NCI-H146 treated with DMSO at 0.1 percent for 48 hours (cell line): ENCODE measurements at regions not wholly inside any gene's neighbourhood (a gene's known extent, or its start where the extent isn't known, plus 50 kb on each side); places are given as distances from the start of the nearest gene placed in this dataset.

Experiments
- DNase-seq: peaks from one replicate; lab custom pipeline; 2025; ENCODE audit not compliant: unreplicated experiment; lab: John Stamatoyannopoulos, UW

GRCh38 chr5:28165096-28165495 is 1126.7 kb upstream of the CDH9 start:
- no peak for DNase-seq

- no peak for DNase-seq
These were observed 1126.2 kb upstream of the CDH9 start for GRCh38 chr5:28164568-28164967.

DNA sequence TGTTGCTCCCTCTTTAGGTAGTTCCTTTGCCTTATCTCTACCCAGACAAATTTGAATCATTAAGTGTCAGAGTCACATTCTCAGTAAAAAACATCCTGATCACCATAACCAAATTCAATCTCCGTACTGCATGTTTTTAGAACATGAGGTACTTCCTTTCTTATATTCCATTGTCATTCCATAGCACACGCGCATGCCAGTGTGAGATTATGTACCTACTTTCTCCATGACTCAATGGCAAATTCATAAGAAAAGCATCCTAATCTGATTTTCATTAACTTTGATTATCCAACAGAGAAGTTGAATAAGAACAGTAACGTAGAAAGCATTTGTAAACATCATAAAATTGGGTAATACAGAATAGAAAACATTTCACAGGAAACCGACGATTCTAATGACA is 1118.6 kb upstream of the CDH9 start:
- DNase-seq = no peak

DNA sequence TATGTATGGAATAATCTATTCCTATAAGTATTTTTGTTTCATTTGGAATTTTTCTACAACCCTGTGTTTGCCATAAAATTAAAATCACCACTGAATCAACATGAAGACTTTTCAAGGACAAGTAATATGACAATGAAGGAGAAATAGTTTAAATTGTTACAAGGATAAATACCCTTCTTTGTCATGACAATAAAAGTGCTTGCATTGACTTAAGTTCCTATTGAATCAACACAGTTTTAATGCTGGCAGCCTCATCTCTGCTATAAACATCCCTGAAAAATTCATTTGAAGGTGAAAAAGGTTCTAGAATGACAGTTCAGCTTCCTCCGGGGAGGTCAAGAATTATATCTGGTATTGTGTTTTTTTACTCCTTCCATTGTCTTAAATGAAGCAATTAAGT is 1105.1 kb upstream of the CDH9 start:
- no peak for DNase-seq

DNA sequence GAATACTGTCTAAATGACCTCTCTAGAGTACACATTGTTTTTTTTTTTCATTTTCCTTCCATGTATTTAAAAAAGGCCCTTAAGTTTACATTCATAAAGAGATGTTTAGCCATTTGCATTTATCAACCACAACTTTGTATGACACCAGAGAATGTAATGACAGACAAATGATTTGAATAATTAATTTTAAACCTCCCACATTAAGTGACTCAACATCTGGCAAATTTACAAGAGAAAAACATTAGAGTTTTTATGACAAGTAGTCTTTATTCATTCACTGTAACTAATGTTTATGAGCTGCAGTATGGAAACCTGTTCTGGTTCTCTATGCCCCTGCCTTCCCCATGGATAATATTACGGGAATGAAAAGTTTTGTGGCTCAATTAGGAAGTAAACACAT is 1093.8 kb upstream of the CDH9 start:
- DNase-seq = no peak

- no peak for DNase-seq
These were observed 1079.3 kb upstream of the CDH9 start for GRCh38 chr5:28117691-28118090.

- no peak for DNase-seq
These were observed 1078.9 kb upstream of the CDH9 start for GRCh38 chr5:28117273-28117672.

DNA sequence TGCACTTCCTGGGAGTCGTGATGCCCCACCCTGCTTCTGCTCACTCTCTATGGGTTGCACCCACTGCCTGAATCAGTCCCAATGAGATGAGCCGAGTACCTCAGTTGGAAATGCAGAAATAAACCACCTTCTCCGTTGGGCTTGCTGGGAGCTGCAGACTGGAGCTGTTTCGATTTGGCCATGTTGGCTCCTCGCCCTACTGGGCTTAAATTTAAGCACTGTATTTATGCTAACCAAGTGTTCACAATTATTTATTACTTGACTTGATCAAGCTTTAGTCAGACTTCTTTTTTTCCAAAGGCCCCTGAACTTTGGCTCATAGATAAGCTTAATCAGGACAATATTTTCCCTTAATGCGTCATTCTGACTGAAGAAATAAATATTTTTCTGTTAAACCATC is 1072.4 kb upstream of the CDH9 start:
- DNase-seq = no peak

DNA sequence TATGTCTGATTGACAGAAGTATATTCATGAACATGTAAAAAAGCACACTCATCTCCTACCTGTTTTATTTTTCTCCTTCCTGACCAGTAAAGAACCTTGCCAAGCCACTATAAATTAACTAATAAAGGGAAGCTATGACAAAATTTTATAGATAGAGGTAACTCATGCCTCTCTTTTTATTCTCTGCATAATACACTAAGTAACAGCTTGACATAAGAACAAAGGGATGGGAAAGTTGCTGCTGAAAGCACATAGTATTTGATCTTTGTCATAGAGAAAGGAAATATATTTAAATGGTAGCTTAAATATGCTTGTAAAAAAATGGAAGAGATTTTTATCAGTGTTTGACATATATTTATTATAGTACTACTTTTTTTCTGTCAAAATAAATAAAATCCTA is 1065.7 kb upstream of the CDH9 start:
- DNase-seq = no peak

GRCh38 chr5:28084069-28084468 is 1045.7 kb upstream of the CDH9 start:
- DNase-seq = no peak

- DNase-seq = no peak
These were observed 1044.2 kb upstream of the CDH9 start for GRCh38 chr5:28082610-28083009.

DNA sequence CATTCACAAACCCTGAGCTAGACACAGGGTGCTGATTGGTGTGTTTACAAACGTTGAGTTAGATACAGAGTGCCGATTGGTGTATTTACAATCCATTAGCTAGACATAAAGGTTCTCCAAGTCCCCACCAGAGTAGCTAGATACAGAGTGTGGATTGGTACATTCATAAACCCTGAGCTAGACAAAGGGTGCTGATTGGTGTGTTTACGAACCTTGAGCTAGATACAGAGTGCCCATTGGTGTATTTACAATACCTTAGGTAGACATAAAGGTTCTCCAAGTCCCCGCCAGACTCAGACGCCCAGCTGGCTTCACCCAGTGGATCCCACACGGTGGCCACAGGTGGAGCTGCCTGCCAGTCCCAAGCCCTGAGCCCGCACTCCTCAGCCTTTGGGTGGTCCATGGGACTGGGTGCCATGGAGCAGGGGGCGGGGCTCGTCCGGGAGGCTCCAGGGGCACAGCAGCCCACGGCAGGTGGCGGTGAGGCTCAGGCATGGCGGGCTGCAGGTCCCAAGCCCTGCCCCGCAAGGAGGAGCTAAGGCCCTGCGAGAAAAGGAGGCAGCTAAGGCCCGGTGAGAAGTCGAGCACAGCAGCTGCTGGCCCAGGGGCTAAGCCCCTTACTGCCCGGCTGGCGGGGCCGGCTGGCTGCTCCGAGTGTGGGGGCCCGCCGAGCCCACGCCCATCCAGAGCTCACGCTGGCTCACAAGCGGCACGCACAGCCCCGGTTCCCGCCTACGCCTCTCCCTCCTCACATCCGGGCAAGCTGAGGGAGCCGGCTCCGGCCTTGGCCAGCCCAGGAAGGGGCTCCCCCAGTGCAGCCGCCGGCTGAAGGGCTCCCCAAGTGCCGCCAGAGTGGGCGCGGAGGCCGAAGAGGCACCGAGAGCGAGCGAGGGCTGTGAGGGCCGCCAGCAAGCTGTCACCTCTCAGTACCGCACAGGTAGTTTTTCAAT is 1039.2 kb upstream of the CDH9 start:
- no peak for DNase-seq

DNA sequence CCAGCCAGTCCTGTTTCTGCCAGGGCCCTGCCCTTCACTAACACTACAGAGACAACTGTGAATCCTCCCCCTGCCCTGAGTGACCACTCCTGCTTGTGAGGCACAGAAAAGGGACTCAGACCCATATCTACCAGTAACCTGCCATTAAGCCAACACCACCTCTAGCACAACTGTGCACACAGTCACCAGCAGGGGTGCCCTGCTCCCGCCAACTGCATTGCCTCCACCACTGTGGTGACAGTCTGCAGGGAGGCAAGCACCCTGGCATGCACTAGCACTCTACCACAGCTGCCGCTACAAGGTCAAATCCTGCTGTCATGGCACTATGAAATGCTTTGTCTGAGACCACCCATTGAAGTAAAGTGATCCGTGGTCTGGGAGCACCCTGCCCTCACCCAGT is 1028.5 kb upstream of the CDH9 start:
- DNase-seq = no peak

- DNase-seq = no peak
These were observed 1027.3 kb upstream of the CDH9 start for GRCh38 chr5:28065656-28066055.

GRCh38 chr5:28046596-28046995 is 1008.2 kb upstream of the CDH9 start:
- no peak for DNase-seq

DNA sequence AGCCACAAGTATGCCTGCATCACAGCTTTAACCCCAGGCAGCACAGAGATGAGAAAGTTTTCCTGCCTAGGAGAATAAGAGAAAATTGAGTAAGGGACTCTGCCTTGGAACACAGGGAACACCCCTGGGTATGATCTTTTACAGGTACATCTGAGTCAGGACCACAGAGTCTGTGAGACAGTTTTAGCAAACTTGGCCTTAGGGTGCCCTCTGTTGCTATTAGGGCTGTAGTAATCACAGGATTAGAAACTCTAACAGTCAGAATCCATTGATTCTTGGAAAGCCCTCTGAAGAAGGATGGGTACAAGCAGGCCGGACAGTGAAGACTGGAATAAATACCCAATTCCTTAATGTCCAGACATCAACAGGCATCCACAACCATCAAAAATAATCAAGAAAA is 989.5 kb upstream of the CDH9 start:
- no peak for DNase-seq

DNA sequence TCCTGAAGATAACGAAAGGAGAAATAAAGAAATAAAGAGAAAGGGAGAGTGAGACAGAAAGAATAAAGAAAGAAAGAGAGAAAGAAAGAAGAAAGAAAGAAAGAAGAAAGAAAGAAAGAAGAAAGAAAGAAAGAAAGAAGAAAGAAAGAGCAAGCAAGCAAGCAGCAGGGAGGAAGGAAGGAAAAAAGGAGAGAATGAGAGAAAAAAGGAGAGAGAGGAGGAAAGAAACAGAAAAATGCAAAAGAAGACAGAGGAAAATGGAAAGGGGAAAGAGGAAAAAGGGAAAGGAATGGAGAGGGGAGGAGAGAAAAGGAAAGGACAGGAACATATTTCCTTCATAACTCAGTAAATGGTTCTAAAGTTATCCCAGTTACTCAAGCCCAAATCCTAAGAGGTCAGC is 978.8 kb upstream of the CDH9 start:
- no peak for DNase-seq

GRCh38 chr5:28014779-28015178 is 976.4 kb upstream of the CDH9 start:
- DNase-seq = no peak

- no peak for DNase-seq
These were observed 974.2 kb upstream of the CDH9 start for GRCh38 chr5:28012538-28012937.

GRCh38 chr5:28009576-28009975 is 971.2 kb upstream of the CDH9 start:
- DNase-seq = no peak

DNA sequence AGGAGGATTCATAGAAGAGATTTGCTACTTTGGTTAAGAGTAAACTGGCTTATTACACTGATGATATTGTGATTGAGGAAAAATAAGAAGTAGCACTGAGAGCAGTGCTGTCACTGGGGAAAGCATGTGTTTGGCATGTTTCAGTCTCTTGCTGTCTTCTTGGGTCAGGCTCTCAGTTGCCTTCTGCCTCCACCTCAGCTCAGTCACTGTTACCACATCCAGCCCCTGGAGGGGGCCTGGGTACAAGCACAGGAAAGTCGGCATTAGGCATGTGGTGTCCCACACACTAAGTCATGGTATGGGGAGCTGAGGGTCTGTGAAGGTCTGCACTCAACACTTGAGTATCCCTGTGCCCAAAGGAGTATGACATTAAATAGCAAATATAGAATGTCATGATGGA is 958.3 kb upstream of the CDH9 start:
- DNase-seq = no peak

GRCh38 chr5:27995867-27996266 is 957.5 kb upstream of the CDH9 start:
- DNase-seq = no peak

GRCh38 chr5:27978322-27978721 is 939.9 kb upstream of the CDH9 start:
- no peak for DNase-seq
